Fibroblast of lung (primary cell): ENCODE measurements at regions not wholly inside any gene's neighbourhood (a gene's known extent, or its start where the extent isn't known, plus 50 kb on each side); places are given as distances from the start of the nearest gene placed in this dataset.

Experiments used
- DNase-seq, 2 donors: peaks; one replicate each; pipeline versions ENCODE4 v3.0.0 to v3.0.0-alpha.2; 2010; ENCODE audit warnings: low read depth in 2 of 2
- H2AFZ ChIP-seq: 2 replicates; pipeline ENCODE4 v1.5.1; 2012; ENCODE audit warnings: low read length, control low read depth, inconsistent platforms
- H3K27ac ChIP-seq: 2 replicates; pipeline ENCODE4 v1.5.1; 2011; ENCODE audit warnings: low read length, control low read depth; ENCODE audit not compliant: insufficient read depth
- H3K27me3 ChIP-seq: 2 replicates; pipeline ENCODE4 v1.5.1; 2011; ENCODE audit warnings: mild to moderate bottlenecking, low read length; ENCODE audit not compliant: control insufficient read depth, insufficient read depth
- H3K36me3 ChIP-seq: 2 replicates; pipeline ENCODE4 v1.5.1; 2011; ENCODE audit warnings: low read length; ENCODE audit not compliant: control insufficient read depth, insufficient read depth
- H3K4me1 ChIP-seq: 2 replicates; pipeline ENCODE4 v1.5.1; 2011; ENCODE audit warnings: low read length; ENCODE audit not compliant: control insufficient read depth, insufficient read depth; ENCODE audit errors: extremely low read depth
- H3K4me2 ChIP-seq: 2 replicates; pipeline ENCODE4 v1.5.1; 2011; ENCODE audit warnings: low read length, control low read depth; ENCODE audit not compliant: insufficient read depth; ENCODE audit errors: extremely low read depth
- H3K4me3 ChIP-seq, 4 experiments: fragments of 200-600 bp in 1 of 4; sonication (generic) in 1 of 4; replicated peaks in 1 of 4; 2 replicates each; pipeline ENCODE4 v1.5.1; 2011 to 2016; ENCODE audit warnings: low read length in 4 of 4, low read depth in 3 of 4, mild to moderate bottlenecking in 3 of 4, control low read depth in 2 of 4, inconsistent platforms in 1 of 4, mixed read lengths in 1 of 4; ENCODE audit not compliant: insufficient read depth in 1 of 4; ENCODE audit errors: control extremely low read depth in 1 of 4
- H3K79me2 ChIP-seq: 2 replicates; pipeline ENCODE4 v1.5.1; 2012; ENCODE audit warnings: mild to moderate bottlenecking, low read length, inconsistent platforms; ENCODE audit not compliant: control insufficient read depth, insufficient read depth
- H3K9ac ChIP-seq: 2 replicates; pipeline ENCODE4 v1.5.1; 2011; ENCODE audit warnings: mild to moderate bottlenecking, low read length, control low read depth; ENCODE audit not compliant: insufficient read depth
- H3K9me3 ChIP-seq: 2 replicates; pipeline ENCODE4 v1.5.1; 2012; ENCODE audit warnings: low read depth, low read length; ENCODE audit not compliant: control insufficient read depth, insufficient read depth
- H4K20me1 ChIP-seq: 2 replicates; pipeline ENCODE4 v1.5.1; 2011; ENCODE audit warnings: low read length; ENCODE audit not compliant: control insufficient read depth, insufficient read depth; ENCODE audit errors: extremely low read depth
- CTCF ChIP-seq, 2 donors: IDR thresholded peaks in 1 of 2; conservative IDR thresholded peaks in 1 of 2; 1 replicate in 1 of 2; 2 replicates in 1 of 2; pipeline ENCODE4 v1.5.1; 2011 to 2012; ENCODE audit warnings: low read length in 2 of 2, control low read depth in 1 of 2, inconsistent platforms in 1 of 2, low read depth in 1 of 2, mild to moderate bottlenecking in 1 of 2
- EZH2 ChIP-seq: IDR thresholded peaks from 2 replicates; pipeline ENCODE4 v1.5.1; 2012; ENCODE audit warnings: low read length, control low read depth, mild to moderate bottlenecking; ENCODE audit errors: missing control alignments

GRCh38 chr12:33757701-33758100 is 264.6 kb upstream of the ALG10 start:
- H3K9ac ChIP-seq: no peak overlapping the region
- H3K79me2 ChIP-seq: no peaks in the 10 kb centered on the region
- H3K4me2 ChIP-seq: no peak overlapping the region
- H3K4me1 ChIP-seq: no peaks in the 10 kb centered on the region
- H4K20me1 ChIP-seq: no peaks in the 10 kb centered on the region
- H3K27me3 ChIP-seq: no peaks in the 10 kb centered on the region
- H3K4me3 ChIP-seq: no peak overlapping the region
- no peaks in the 10 kb centered on the region for H3K36me3 ChIP-seq
- H3K9me3 ChIP-seq: no peaks in the 10 kb centered on the region
- TF ChIP-seq CTCF (conservative IDR thresholded peaks at IDR 0.05 in 1 of 2, IDR thresholded peaks at IDR 0.05 in 1 of 2; ENCODE audit: low read depth in 1 of 2, low read length in 2 of 2) (no peak), EZH2 (no peak)
- no peak overlapping the region for H2AFZ ChIP-seq
- no peak for DNase-seq
- no peak overlapping the region for H3K27ac ChIP-seq

DNA sequence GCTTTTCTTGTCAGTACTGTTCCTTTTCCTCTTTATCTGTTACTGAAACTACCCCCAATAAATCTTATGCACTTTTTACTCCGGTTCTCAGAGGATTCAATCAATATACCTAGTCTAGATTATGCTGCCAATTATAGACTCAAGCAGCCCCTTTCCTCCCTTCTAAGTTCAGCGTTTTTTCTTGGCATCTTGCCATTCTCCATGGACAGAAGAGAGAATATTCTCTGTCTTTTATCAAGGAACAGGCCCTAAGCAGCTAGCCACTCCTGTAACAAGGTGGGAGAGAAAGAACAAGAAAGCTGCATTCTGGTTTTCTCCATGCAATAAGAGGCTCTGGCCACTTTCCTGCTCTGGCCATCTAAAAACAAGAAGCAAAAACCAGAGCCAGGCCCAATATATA is 263.0 kb upstream of the ALG10 start:
- Histone ChIP-seq H3K4me3 (no peak overlapping the region), H3K79me2 (no peaks in the 10 kb centered on the region), H3K4me1 (no peaks in the 10 kb centered on the region), H2AFZ (no peak overlapping the region), H3K27me3 (no peaks in the 10 kb centered on the region), H4K20me1 (no peaks in the 10 kb centered on the region), H3K9me3 (no peaks in the 10 kb centered on the region), H3K36me3 (no peaks in the 10 kb centered on the region), H3K9ac (no peak overlapping the region), H3K4me2 (no peak overlapping the region), H3K27ac (no peak overlapping the region)
- no peak for DNase-seq
- no peak for TF ChIP-seq CTCF (conservative IDR thresholded peaks at IDR 0.05 in 1 of 2, IDR thresholded peaks at IDR 0.05 in 1 of 2; ENCODE audit: low read depth in 1 of 2, low read length in 2 of 2)
- no peak for TF ChIP-seq EZH2

DNA sequence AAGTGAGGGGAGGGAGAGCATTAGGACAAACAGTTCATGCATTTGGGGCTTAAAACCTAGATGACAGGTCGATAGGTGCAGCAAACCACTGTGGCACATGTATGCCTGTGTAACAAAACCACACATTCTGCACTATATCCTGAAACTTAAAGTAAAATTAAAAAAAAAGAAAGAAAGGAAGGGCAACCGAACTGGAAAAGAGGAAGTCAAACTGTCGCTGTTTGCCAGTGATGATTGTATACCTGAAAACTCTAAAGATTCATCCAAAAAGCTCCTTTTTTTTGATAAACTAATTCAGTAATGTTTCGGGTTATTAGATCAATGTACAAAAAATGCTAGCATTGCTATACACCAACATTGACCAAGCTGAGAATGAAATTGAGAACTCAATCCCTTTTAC is 259.0 kb upstream of the ALG10 start:
- Histone ChIP-seq H3K79me2 (no peaks in the 10 kb centered on the region), H3K9me3 (no peaks in the 10 kb centered on the region), H3K27me3 (no peaks in the 10 kb centered on the region), H2AFZ (no peak overlapping the region), H3K27ac (no peak overlapping the region), H3K36me3 (no peaks in the 10 kb centered on the region), H3K4me2 (no peak overlapping the region), H3K4me3 (no peak overlapping the region), H3K9ac (no peak overlapping the region), H4K20me1 (no peaks in the 10 kb centered on the region), H3K4me1 (no peaks in the 10 kb centered on the region)
- no peak for DNase-seq
- TF ChIP-seq EZH2 (no peak), CTCF (conservative IDR thresholded peaks at IDR 0.05 in 1 of 2, IDR thresholded peaks at IDR 0.05 in 1 of 2; ENCODE audit: low read depth in 1 of 2, low read length in 2 of 2) (no peak)
